ENCODE measurements at regions not wholly inside any gene's neighbourhood (a gene's known extent, or its start where the extent isn't known, plus 50 kb on each side); places are given as distances from the start of the nearest gene placed in this dataset.

DNA sequence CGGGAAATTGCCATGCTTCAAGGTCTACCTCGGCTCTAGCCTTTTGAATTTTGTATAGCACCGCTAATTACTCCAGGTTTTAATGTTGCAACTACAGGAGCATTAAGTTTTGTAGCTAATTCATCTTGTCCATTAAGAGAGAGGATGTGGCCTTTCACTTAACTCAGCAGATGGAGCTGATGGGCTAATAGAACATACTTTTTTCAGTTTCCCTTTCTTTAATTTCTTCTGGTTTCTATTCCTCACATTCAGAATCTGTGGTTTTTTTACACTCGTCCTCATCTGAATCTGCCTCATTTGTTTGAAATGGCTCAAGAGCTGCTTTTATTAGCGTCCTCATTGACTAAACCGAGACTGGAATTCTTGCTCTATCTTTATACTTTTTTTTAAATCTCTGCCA, 2085.7 kb upstream of the C9orf72 start:
- TF ChIP-seq, protein P1, sequence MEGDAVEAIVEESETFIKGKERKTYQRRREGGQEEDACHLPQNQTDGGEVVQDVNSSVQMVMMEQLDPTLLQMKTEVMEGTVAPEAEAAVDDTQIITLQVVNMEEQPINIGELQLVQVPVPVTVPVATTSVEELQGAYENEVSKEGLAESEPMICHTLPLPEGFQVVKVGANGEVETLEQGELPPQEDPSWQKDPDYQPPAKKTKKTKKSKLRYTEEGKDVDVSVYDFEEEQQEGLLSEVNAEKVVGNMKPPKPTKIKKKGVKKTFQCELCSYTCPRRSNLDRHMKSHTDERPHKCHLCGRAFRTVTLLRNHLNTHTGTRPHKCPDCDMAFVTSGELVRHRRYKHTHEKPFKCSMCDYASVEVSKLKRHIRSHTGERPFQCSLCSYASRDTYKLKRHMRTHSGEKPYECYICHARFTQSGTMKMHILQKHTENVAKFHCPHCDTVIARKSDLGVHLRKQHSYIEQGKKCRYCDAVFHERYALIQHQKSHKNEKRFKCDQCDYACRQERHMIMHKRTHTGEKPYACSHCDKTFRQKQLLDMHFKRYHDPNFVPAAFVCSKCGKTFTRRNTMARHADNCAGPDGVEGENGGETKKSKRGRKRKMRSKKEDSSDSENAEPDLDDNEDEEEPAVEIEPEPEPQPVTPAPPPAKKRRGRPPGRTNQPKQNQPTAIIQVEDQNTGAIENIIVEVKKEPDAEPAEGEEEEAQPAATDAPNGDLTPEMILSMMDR (IDR thresholded peaks at IDR 0.05), result no peak
- no peak for TF ChIP-seq EZH2phosphoT487 (IDR thresholded peaks at IDR 0.05)
- no peak for TF ChIP-seq EZH2 (IDR thresholded peaks at IDR 0.05)

All from neural progenitor cell (in vitro differentiated cells).